ENCODE measurements at regions not wholly inside any gene's neighbourhood (a gene's known extent, or its start where the extent isn't known, plus 50 kb on each side); places are given as distances from the start of the nearest gene placed in this dataset.

DNA sequence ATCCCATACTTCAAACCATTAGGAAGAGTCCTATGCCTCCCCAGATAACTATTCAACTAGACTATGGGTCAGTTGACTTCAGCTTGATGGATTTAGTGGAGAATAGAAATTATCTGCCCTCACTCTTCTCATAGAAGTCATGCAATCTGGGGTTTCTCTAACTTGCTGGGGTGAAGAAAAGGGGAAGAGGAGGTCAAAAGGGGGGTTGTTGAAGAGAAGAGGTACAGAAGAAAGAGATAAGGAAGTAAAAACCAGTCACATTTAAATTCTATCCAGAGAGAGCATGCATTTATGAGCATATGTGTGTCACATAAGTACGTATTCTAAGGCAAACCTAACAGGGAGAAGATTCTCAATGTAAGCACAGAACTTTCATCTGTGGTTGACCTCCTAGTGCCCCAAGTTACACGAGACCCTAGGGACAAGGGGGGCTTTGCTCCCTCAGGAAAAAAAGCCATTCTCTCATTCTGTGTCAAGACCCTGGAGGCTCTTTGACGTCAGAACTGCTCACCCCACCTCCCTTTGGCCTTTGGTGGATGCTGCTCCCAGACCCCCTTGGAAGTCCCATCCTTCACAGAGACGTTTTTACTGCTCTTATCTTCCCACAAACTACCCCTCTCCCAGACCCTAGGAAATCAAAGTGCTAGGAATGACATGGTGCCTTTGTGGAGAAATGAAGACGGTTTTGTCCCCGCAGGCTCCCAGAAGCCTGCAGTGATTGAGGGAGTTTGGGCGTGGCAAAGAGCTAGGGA is 236.8 kb upstream of the TNP1 start:
- H3K4me3 ChIP-seq (ENCODE audit: control insufficient read depth, low read depth, low read length): no peak overlapping the region
- DNase-seq (ENCODE audit: low read depth): no peak
- TF ChIP-seq, protein P1, sequence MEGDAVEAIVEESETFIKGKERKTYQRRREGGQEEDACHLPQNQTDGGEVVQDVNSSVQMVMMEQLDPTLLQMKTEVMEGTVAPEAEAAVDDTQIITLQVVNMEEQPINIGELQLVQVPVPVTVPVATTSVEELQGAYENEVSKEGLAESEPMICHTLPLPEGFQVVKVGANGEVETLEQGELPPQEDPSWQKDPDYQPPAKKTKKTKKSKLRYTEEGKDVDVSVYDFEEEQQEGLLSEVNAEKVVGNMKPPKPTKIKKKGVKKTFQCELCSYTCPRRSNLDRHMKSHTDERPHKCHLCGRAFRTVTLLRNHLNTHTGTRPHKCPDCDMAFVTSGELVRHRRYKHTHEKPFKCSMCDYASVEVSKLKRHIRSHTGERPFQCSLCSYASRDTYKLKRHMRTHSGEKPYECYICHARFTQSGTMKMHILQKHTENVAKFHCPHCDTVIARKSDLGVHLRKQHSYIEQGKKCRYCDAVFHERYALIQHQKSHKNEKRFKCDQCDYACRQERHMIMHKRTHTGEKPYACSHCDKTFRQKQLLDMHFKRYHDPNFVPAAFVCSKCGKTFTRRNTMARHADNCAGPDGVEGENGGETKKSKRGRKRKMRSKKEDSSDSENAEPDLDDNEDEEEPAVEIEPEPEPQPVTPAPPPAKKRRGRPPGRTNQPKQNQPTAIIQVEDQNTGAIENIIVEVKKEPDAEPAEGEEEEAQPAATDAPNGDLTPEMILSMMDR (conservative IDR thresholded peaks at IDR 0.05; ENCODE audit: control insufficient read depth, insufficient read depth, low read depth, low read length): no peak

DNA sequence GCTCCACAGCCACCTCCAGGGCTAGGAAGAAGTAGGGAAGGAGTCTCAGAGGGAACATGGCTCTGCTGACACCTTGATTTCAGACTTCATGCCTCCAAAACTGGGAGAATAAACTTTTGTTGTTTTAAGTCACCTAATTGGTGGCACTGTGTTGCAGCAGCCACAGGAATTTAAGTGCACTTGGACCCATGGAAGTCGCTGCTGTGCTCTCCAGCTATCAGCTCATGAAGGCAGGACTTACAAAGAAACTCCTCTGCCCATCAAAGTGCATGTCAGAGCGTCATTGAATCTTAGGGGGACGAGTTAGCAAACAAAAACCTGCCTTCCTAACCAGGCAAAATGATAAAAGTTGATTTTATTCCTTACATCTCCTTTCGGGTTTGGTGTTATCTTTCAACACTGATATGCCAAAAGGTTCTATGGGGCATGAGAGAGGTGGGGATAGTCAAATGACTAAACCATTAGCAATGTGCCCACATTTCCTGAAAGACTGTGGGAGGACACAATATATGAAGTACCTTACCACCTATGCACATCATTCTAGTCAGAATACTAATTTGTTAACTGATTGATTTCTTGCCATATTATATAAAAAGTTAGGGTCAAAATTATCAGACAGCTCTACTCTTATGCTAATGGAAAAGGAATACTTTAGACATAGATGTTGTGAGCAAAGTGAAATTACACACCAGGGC is 235.8 kb upstream of the TNP1 start:
- no peak overlapping the region for H3K4me3 ChIP-seq (ENCODE audit: control insufficient read depth, low read depth, low read length)
- TF ChIP-seq, protein P1 (conservative IDR thresholded peaks at IDR 0.05; ENCODE audit: control insufficient read depth, insufficient read depth, low read depth, low read length): no peak
- DNase-seq (ENCODE audit: low read depth): no peak

GRCh38 chr2:217092710-217093379 is 233.0 kb upstream of the TNP1 start:
- TF ChIP-seq, protein P1 (conservative IDR thresholded peaks at IDR 0.05; ENCODE audit: control insufficient read depth, insufficient read depth, low read depth, low read length): no peak
- H3K4me3 ChIP-seq (ENCODE audit: control insufficient read depth, low read depth, low read length): no peak overlapping the region
- DNase-seq (ENCODE audit: low read depth): no peak

DNA sequence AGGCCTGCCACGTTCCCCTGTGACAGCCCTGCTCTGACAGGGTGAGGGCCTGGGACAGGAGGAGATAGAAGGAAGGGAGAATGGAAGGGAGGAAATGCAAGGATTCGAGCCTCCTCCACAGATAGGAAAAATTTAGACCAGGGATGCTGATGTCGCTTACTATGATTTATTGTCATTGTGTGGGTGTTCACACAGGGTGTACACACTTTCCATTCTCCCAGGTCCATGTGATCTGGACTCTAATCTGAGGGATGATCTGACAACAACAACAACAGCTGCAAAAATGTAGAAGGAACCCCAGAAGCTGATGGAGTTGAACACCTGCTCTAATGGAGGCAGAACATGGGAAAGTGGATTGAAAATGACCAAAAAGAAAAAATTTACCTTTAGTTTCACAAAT is 231.7 kb upstream of the TNP1 start:
- DNase-seq (ENCODE audit: low read depth): no peak
- no peak overlapping the region for H3K4me3 ChIP-seq (ENCODE audit: control insufficient read depth, low read depth, low read length)
- TF ChIP-seq, protein P1 (conservative IDR thresholded peaks at IDR 0.05; ENCODE audit: control insufficient read depth, insufficient read depth, low read depth, low read length): no peak

- TF ChIP-seq, protein P1 (conservative IDR thresholded peaks at IDR 0.05; ENCODE audit: control insufficient read depth, insufficient read depth, low read depth, low read length): no peak
- H3K4me3 ChIP-seq (ENCODE audit: control insufficient read depth, low read depth, low read length): no peak overlapping the region
- DNase-seq (ENCODE audit: low read depth): no peak
Observed at GRCh38 chr2:217090884-217091283, 231.0 kb upstream of the TNP1 start.

- TF ChIP-seq, protein P1 (conservative IDR thresholded peaks at IDR 0.05; ENCODE audit: control insufficient read depth, insufficient read depth, low read depth, low read length): no peak
- no peak overlapping the region for H3K4me3 ChIP-seq (ENCODE audit: control insufficient read depth, low read depth, low read length)
- DNase-seq (ENCODE audit: low read depth): peak; percentile 14
Observed at GRCh38 chr2:217090024-217090473, 230.2 kb upstream of the TNP1 start.
